H9 (cell line): ENCODE measurements at regions not wholly inside any gene's neighbourhood (a gene's known extent, or its start where the extent isn't known, plus 50 kb on each side); places are given as distances from the start of the nearest gene placed in this dataset.

Source experiments
- DNase-seq: peaks from one replicate; pipeline ENCODE4 v3.0.0-alpha.2; 2017
- H2AFZ ChIP-seq: one replicate; pipeline ENCODE4 v1.6.1; 2013; ENCODE audit warnings: mild to moderate bottlenecking, low read length, control low read depth, moderate library complexity
- H2AK5ac ChIP-seq: 2 replicates; pipeline ENCODE4 v1.6.1; 2013; ENCODE audit warnings: low read length, control low read depth, mixed read lengths; ENCODE audit not compliant: insufficient read length
- H2BK120ac ChIP-seq: one replicate; pipeline ENCODE4 v1.6.1; 2013; ENCODE audit warnings: low read depth, mild to moderate bottlenecking, low read length, control low read depth, inconsistent platforms; ENCODE audit not compliant: poor library complexity, severe bottlenecking
- H2BK12ac ChIP-seq: 2 replicates; pipeline ENCODE4 v1.6.1; 2013; ENCODE audit warnings: low read length, control low read depth, mixed read lengths, low read depth; ENCODE audit not compliant: insufficient read length
- H2BK15ac ChIP-seq: 2 replicates; pipeline ENCODE4 v1.6.1; 2013; ENCODE audit warnings: low read depth, low read length, control low read depth
- H2BK20ac ChIP-seq: one replicate; pipeline ENCODE4 v1.6.1; 2013; ENCODE audit warnings: low read depth, mild to moderate bottlenecking, low read length, control low read depth, inconsistent platforms; ENCODE audit not compliant: poor library complexity, severe bottlenecking
- H2BK5ac ChIP-seq: 2 replicates; pipeline ENCODE4 v1.6.1; 2013; ENCODE audit warnings: low read length, control low read depth, mixed read lengths; ENCODE audit not compliant: insufficient read length
- H3K14ac ChIP-seq: 2 replicates; pipeline ENCODE4 v1.6.1; 2013; ENCODE audit warnings: low read length, control low read depth; ENCODE audit not compliant: insufficient read depth
- H3K18ac ChIP-seq: 2 replicates; pipeline ENCODE4 v1.6.1; 2013; ENCODE audit warnings: low read depth, mild to moderate bottlenecking, mixed read lengths, low read length, control low read depth; ENCODE audit not compliant: insufficient read length
- H3K23ac ChIP-seq: 2 replicates; pipeline ENCODE4 v1.6.1; 2013; ENCODE audit warnings: low read length, control low read depth, mixed read lengths, low read depth; ENCODE audit not compliant: insufficient read length
- H3K23me2 ChIP-seq: 2 replicates; pipeline ENCODE4 v1.6.1; 2013; ENCODE audit warnings: low read depth, mild to moderate bottlenecking, mixed read lengths, low read length, control low read depth; ENCODE audit not compliant: insufficient read length, poor library complexity, severe bottlenecking
- H3K27ac ChIP-seq: 2 replicates; pipeline ENCODE4 v1.5.1; 2013; ENCODE audit warnings: low read length, control low read depth, mixed read lengths, low read depth; ENCODE audit not compliant: insufficient read length
- H3K27me3 ChIP-seq: 2 replicates; pipeline ENCODE4 v1.6.1; 2013; ENCODE audit warnings: low read length, control low read depth, inconsistent platforms; ENCODE audit not compliant: insufficient read depth
- H3K4ac ChIP-seq: 2 replicates; pipeline ENCODE4 v1.6.1; 2013; ENCODE audit warnings: low read depth, mild to moderate bottlenecking, control low read depth, inconsistent platforms, low read length, moderate library complexity
- H3K4me1 ChIP-seq: 2 replicates; pipeline ENCODE4 v1.6.1; 2013; ENCODE audit warnings: low read length, control low read depth, inconsistent platforms; ENCODE audit not compliant: insufficient read depth
- H3K4me2 ChIP-seq: 2 replicates; pipeline ENCODE4 v1.6.1; 2013; ENCODE audit warnings: low read length, control low read depth, mixed read lengths; ENCODE audit not compliant: insufficient read length, insufficient read depth
- H3K56ac ChIP-seq: 2 replicates; pipeline ENCODE4 v1.6.1; 2013; ENCODE audit warnings: low read depth, mild to moderate bottlenecking, mixed read lengths, low read length, control low read depth; ENCODE audit not compliant: insufficient read length
- H3K79me1 ChIP-seq: 2 replicates; pipeline ENCODE4 v1.6.1; 2013; ENCODE audit warnings: low read depth, mild to moderate bottlenecking, moderate library complexity, low read length, control low read depth, inconsistent platforms; ENCODE audit not compliant: insufficient read depth, poor library complexity, severe bottlenecking
- H3K79me2 ChIP-seq: 2 replicates; pipeline ENCODE4 v1.6.1; 2013; ENCODE audit warnings: low read length, control low read depth, inconsistent platforms; ENCODE audit not compliant: insufficient read depth
- H3K9ac ChIP-seq: 2 replicates; pipeline ENCODE4 v1.6.1; 2013; ENCODE audit warnings: low read length, control low read depth, mixed read lengths; ENCODE audit not compliant: insufficient read length; ENCODE audit errors: extremely low read depth
- H3K9me3 ChIP-seq: one replicate; pipeline ENCODE4 v1.6.1; 2013; ENCODE audit warnings: low read depth, low read length, inconsistent platforms; ENCODE audit not compliant: control insufficient read depth
- H3T11ph ChIP-seq: one replicate; pipeline ENCODE4 v1.6.1; 2013; ENCODE audit warnings: mild to moderate bottlenecking, low read length, control low read depth, inconsistent platforms
- H4K20me1 ChIP-seq: one replicate; pipeline ENCODE4 v1.6.1; 2013; ENCODE audit not compliant: control insufficient read depth, insufficient read length, insufficient read depth
- H4K5ac ChIP-seq: 2 replicates; pipeline ENCODE4 v1.6.1; 2013; ENCODE audit warnings: low read depth, mild to moderate bottlenecking, mixed read lengths, low read length, control low read depth; ENCODE audit not compliant: insufficient read length
- H4K8ac ChIP-seq: replicated peaks from 2 replicates; pipeline ENCODE4 v1.6.1; 2013; ENCODE audit warnings: low read length, control low read depth, mixed read lengths, low read depth; ENCODE audit not compliant: insufficient read length
- H4K91ac ChIP-seq: 2 replicates; pipeline ENCODE4 v1.6.1; 2013; ENCODE audit warnings: low read depth, mild to moderate bottlenecking, moderate library complexity, mixed read lengths, low read length, control low read depth; ENCODE audit not compliant: insufficient read length
- H3K27ac Mint-ChIP-seq, 3 experiments: 2 replicates in 2 of 3; 3 replicates in 1 of 3; pipeline ENCODE4 v1.8.0; 2020 to 2021; ENCODE audit warnings: mixed read lengths in 3 of 3, mild to moderate bottlenecking in 1 of 3, moderate library complexity in 1 of 3
- H3K27me3 Mint-ChIP-seq: 2 replicates; pipeline ENCODE4 v1.8.0; 2021; ENCODE audit warnings: low read depth, mild to moderate bottlenecking, moderate library complexity, mixed read lengths
- H3K36me3 Mint-ChIP-seq, 3 experiments: 2 replicates in 2 of 3; 3 replicates in 1 of 3; pipeline ENCODE4 v1.8.0; 2020 to 2021; ENCODE audit warnings: low read depth in 3 of 3, mixed read lengths in 3 of 3; ENCODE audit not compliant: insufficient read depth in 1 of 3
- H3K4me1 Mint-ChIP-seq, 2 experiments: 2 replicates each; pipeline ENCODE4 v1.8.0; 2020; ENCODE audit warnings: mixed read lengths in 2 of 2
- H3K4me3 Mint-ChIP-seq, 2 experiments: 2 replicates in 1 of 2; 3 replicates in 1 of 2; pipeline ENCODE4 v1.8.0; 2020 to 2021; ENCODE audit warnings: mild to moderate bottlenecking in 2 of 2, mixed read lengths in 2 of 2, moderate library complexity in 1 of 2
- H3K9me3 Mint-ChIP-seq, 2 experiments: 2 replicates in 1 of 2; 3 replicates in 1 of 2; pipeline ENCODE4 v1.8.0; 2020; ENCODE audit warnings: mild to moderate bottlenecking in 2 of 2, mixed read lengths in 2 of 2, moderate library complexity in 1 of 2
- CTCF ChIP-seq: fragments of 200-600 bp; sonication (generic); conservative IDR thresholded peaks from 3 replicates; pipeline ENCODE4 v1.8.0; 2021; ENCODE audit warnings: antibody characterized with exemption, mild to moderate bottlenecking
- WGBS: extraction: QIAGEN DNeasy Blood & Tissue Kit; methylation state at CpG from one replicate; pipeline ENCODE4 v1.1.7; 2013; ENCODE audit warnings: missing lambda C conversion rate, low lambda C conversion rate, mixed read lengths; ENCODE audit not compliant: insufficient read length; ENCODE audit errors: extremely low coverage; 5-methylcytosine and 5-hydroxymethylcytosine counted together

GRCh38 chr1:29426701-29427279 is 190.5 kb downstream of the PTPRU start:
- TF ChIP-seq CTCF, result no peak
- no peaks in the 10 kb centered on the region for H3K79me2 ChIP-seq
- H3K27me3 ChIP-seq, result no peaks in the 10 kb centered on the region
- H4K8ac ChIP-seq, result no peak overlapping the region
- H3K9ac ChIP-seq, result no peak overlapping the region
- no peak overlapping the region for H2AK5ac ChIP-seq
- no peaks in the 10 kb centered on the region for H3K4me1 ChIP-seq
- no peak overlapping the region for H3K23ac ChIP-seq
- H4K91ac ChIP-seq, result no peak overlapping the region
- no peak overlapping the region for H4K5ac ChIP-seq
- peaks cover 14 to 17% of the 10 kb centered on the region in 2 experiments for H3K4me1 Mint-ChIP-seq
- peak; percentile 14 for DNase-seq
- H3K27ac ChIP-seq, result no peak overlapping the region
- no peak overlapping the region; a peak in 1 of 7 replicates for H3K27ac Mint-ChIP-seq
- no CpG with 5 or more reads among the region's 7 CpGs for WGBS
- no peaks in the 10 kb centered on the region for H3K79me1 ChIP-seq
- no peak overlapping the region for H3K18ac ChIP-seq
- no peak overlapping the region for H3K56ac ChIP-seq
- H2BK5ac ChIP-seq, result no peak overlapping the region
- H3K36me3 Mint-ChIP-seq, result peaks cover 0 to 13% (median 4%) of the 10 kb centered on the region in 3 experiments; a peak in 4 of 7 replicates
- H3K9me3 Mint-ChIP-seq, result peaks cover 16 to 21% of the 10 kb centered on the region in 2 experiments
- H3K14ac ChIP-seq, result no peak overlapping the region
- H3T11ph ChIP-seq, result no peak overlapping the region
- no peak overlapping the region for H2BK15ac ChIP-seq
- peaks cover 10% of the 10 kb centered on the region for H3K27me3 Mint-ChIP-seq
- H2BK12ac ChIP-seq, result no peak overlapping the region
- no peak overlapping the region for H2BK20ac ChIP-seq
- no peak overlapping the region for H3K4me3 Mint-ChIP-seq
- no peak overlapping the region for H2BK120ac ChIP-seq
- H3K9me3 ChIP-seq, result peaks cover 6% of the 10 kb centered on the region
- H4K20me1 ChIP-seq, result no peaks in the 10 kb centered on the region
- no peaks in the 10 kb centered on the region for H3K23me2 ChIP-seq
- no peak overlapping the region for H2AFZ ChIP-seq
- H3K4ac ChIP-seq, result no peak overlapping the region
- no peak overlapping the region for H3K4me2 ChIP-seq
